ENCODE measurements at regions not wholly inside any gene's neighbourhood (a gene's known extent, or its start where the extent isn't known, plus 50 kb on each side); places are given as distances from the start of the nearest gene placed in this dataset.

DNA sequence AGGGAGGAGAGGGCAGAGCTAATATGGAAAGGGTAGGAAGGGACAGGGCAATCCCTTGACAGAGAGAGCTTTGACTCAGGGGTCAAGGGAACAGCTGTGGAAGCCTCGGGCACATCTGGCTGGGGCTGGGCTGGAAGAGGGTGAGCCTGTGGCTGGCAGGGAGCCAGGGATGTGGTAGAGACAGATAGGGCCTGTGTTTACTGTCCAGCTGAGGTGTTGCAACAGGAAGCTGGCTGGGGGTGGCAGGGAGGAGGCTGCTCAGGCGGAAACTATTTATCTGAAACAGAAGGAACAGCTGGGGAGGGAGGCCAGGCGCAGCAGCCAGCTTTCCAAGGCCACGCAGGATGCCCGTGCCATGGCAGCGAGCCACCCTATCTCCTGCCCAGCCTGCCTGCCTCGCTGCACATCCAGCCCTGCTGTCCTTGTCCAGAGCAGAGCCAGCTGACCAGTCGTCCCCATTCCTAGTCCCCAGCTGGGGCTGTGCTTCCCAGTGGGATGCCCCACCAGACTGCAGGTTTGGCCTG, 264.7 kb downstream of the CYP26B1 start (continued):
- TF ChIP-seq, protein P1, sequence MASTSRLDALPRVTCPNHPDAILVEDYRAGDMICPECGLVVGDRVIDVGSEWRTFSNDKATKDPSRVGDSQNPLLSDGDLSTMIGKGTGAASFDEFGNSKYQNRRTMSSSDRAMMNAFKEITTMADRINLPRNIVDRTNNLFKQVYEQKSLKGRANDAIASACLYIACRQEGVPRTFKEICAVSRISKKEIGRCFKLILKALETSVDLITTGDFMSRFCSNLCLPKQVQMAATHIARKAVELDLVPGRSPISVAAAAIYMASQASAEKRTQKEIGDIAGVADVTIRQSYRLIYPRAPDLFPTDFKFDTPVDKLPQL (IDR thresholded peaks at IDR 0.05; ENCODE audit: extremely low read depth, insufficient read length), result no peak
- TF ChIP-seq MTA1 (IDR thresholded peaks at IDR 0.05; ENCODE audit: borderline replicate concordance), result no peak
- TF ChIP-seq SETDB1 (IDR thresholded peaks at IDR 0.05; ENCODE audit: low read length), result no peak
- no peak for TF ChIP-seq U2AF1 (optimal IDR thresholded peaks at IDR 0.05; ENCODE audit: low read depth, low read length)
- no peak for TF ChIP-seq SRSF1 (IDR thresholded peaks at IDR 0.05; ENCODE audit: low read depth, low read length)
- no peak for TF ChIP-seq TCF7L2 (IDR thresholded peaks at IDR 0.05; ENCODE audit: low read depth, low read length)
- TF ChIP-seq, protein P2, sequence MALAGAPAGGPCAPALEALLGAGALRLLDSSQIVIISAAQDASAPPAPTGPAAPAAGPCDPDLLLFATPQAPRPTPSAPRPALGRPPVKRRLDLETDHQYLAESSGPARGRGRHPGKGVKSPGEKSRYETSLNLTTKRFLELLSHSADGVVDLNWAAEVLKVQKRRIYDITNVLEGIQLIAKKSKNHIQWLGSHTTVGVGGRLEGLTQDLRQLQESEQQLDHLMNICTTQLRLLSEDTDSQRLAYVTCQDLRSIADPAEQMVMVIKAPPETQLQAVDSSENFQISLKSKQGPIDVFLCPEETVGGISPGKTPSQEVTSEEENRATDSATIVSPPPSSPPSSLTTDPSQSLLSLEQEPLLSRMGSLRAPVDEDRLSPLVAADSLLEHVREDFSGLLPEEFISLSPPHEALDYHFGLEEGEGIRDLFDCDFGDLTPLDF (CRISPR knock-in tag; IDR thresholded peaks at IDR 0.05), result no peak
- TF ChIP-seq ETS2 (tag; IDR thresholded peaks at IDR 0.05; ENCODE audit: borderline replicate concordance, poor library complexity, severe bottlenecking), result no peak
- peak; percentile 62; the same call in 1 of the 2 replicates for TF ChIP-seq BCL6 (CRISPR knock-in tag; IDR thresholded peaks at IDR 0.05)
- no peak for TF ChIP-seq FOXK1 (CRISPR knock-in tag; IDR thresholded peaks at IDR 0.05; ENCODE audit: borderline replicate concordance)
- no peak for TF ChIP-seq JUNB (CRISPR knock-in tag; conservative IDR thresholded peaks at IDR 0.05)
- peak; percentile 84 for TF ChIP-seq ZBTB17 (CRISPR knock-in tag; IDR thresholded peaks at IDR 0.05)
- TF ChIP-seq CBX1 (IDR thresholded peaks at IDR 0.05; ENCODE audit: low read depth), result peak; percentile 42; the same call in 1 of the 2 replicates
- TF ChIP-seq ETV1 (tag; conservative IDR thresholded peaks at IDR 0.05; ENCODE audit: low read depth), result peak; percentile 100
- peak; percentile 98 for TF ChIP-seq SMAD1 (IDR thresholded peaks at IDR 0.05; ENCODE audit: low read depth, low read length, partially characterized antibody)
- no peak for TF ChIP-seq KLF10 (CRISPR knock-in tag; IDR thresholded peaks at IDR 0.05)
- no peak for TF ChIP-seq POLR2A (conservative IDR thresholded peaks at IDR 0.05)
- no peak for TF ChIP-seq ZNF3 (CRISPR knock-in tag; IDR thresholded peaks at IDR 0.05)
- TF ChIP-seq ZNF785 (CRISPR knock-in tag; IDR thresholded peaks at IDR 0.05), result no peak
- no peak for TF ChIP-seq NR1H2 (CRISPR knock-in tag; IDR thresholded peaks at IDR 0.05)
- peak; percentile 91 for TF ChIP-seq STAT5A (IDR thresholded peaks at IDR 0.05; ENCODE audit: borderline replicate concordance, low read length)
- TF ChIP-seq ZNF311 (CRISPR knock-in tag; IDR thresholded peaks at IDR 0.05), result peak; percentile 93
- peak; percentile 29; the same call in 1 of the 2 replicates for TF ChIP-seq ZNF830 (CRISPR knock-in tag; IDR thresholded peaks at IDR 0.05)
- peak; percentile 91; the same call in 1 of the 2 replicates for TF ChIP-seq MTA3 (IDR thresholded peaks at IDR 0.05; ENCODE audit: borderline replicate concordance)
- TF ChIP-seq NR2F6 (CRISPR knock-in tag; IDR thresholded peaks at IDR 0.05), result no peak
- peak; percentile 89 for TF ChIP-seq NFIX (CRISPR knock-in tag; IDR thresholded peaks at IDR 0.05; ENCODE audit: low read depth)
- TF ChIP-seq ZNF165 (CRISPR knock-in tag; IDR thresholded peaks at IDR 0.05; ENCODE audit: borderline replicate concordance), result peak; percentile 32; the same call in 1 of the 2 replicates
- TF ChIP-seq ZFX (CRISPR knock-in tag; IDR thresholded peaks at IDR 0.05), result no peak
- TF ChIP-seq ZNF644 (tag; IDR thresholded peaks at IDR 0.05; ENCODE audit: low read depth), result peak; percentile 96
- TF ChIP-seq ZNF184 (CRISPR knock-in tag; IDR thresholded peaks at IDR 0.05), result no peak

Data from K562 (cell line).